Endodermal cell (in vitro differentiated cells): ENCODE measurements at regions not wholly inside any gene's neighbourhood (a gene's known extent, or its start where the extent isn't known, plus 50 kb on each side); places are given as distances from the start of the nearest gene placed in this dataset.
"Not testable (repeated sequence)": the region's sequence is repeated elsewhere in the genome, so short reads cannot be mapped to it uniquely, and the experiment has no call there.

ENCODE experiments used
- DNase-seq: peaks from one replicate; pipeline ENCODE4 v3.0.0-alpha.2; 2017
- H3K27ac ChIP-seq: 2 replicates; pipeline ENCODE4 v1.5.1; 2013; ENCODE audit warnings: mild to moderate bottlenecking, low read depth, low read length, moderate library complexity
- H3K27me3 ChIP-seq: 2 replicates; pipeline ENCODE4 v1.6.1; 2013; ENCODE audit warnings: mild to moderate bottlenecking, low read length, moderate library complexity; ENCODE audit not compliant: insufficient read depth, control insufficient read depth, poor library complexity, severe bottlenecking
- H3K36me3 ChIP-seq: 2 replicates; pipeline ENCODE4 v1.7.0; 2013; ENCODE audit warnings: mild to moderate bottlenecking, low read length, moderate library complexity; ENCODE audit not compliant: control insufficient read depth, insufficient read depth
- H3K4me1 ChIP-seq: one replicate; pipeline ENCODE4 v1.7.0; 2013; ENCODE audit warnings: low read length; ENCODE audit not compliant: control insufficient read depth, insufficient read depth
- H3K4me3 ChIP-seq: 2 replicates; pipeline ENCODE4 v1.5.1; 2013; ENCODE audit warnings: mild to moderate bottlenecking, low read length, moderate library complexity
- H3K9ac ChIP-seq: 2 replicates; pipeline ENCODE4 v1.6.1; 2013; ENCODE audit warnings: mild to moderate bottlenecking, low read length, moderate library complexity; ENCODE audit not compliant: poor library complexity, severe bottlenecking; ENCODE audit errors: extremely low read depth
- H3K9me3 ChIP-seq: 2 replicates; pipeline ENCODE4 v1.6.1; 2013; ENCODE audit warnings: mild to moderate bottlenecking, low read length, moderate library complexity; ENCODE audit not compliant: control insufficient read depth
- H3K27ac Mint-ChIP-seq: 2 replicates; pipeline ENCODE4 v1.8.0; 2020; ENCODE audit warnings: mixed read lengths
- H3K27me3 Mint-ChIP-seq: 2 replicates; pipeline ENCODE4 v1.8.0; 2021; ENCODE audit warnings: mild to moderate bottlenecking, mixed read lengths; ENCODE audit not compliant: insufficient read depth
- H3K36me3 Mint-ChIP-seq: 2 replicates; pipeline ENCODE4 v1.8.0; 2020; ENCODE audit warnings: low read depth, mixed read lengths
- H3K4me1 Mint-ChIP-seq: 2 replicates; pipeline ENCODE4 v1.8.0; 2020; ENCODE audit warnings: mixed read lengths
- H3K4me3 Mint-ChIP-seq: 2 replicates; pipeline ENCODE4 v1.8.0; 2020; ENCODE audit warnings: mild to moderate bottlenecking, moderate library complexity, mixed read lengths
- H3K9me3 Mint-ChIP-seq: 2 replicates; pipeline ENCODE4 v1.8.0; 2020; ENCODE audit warnings: mild to moderate bottlenecking, mixed read lengths
- WGBS, 2 experiments: methylation state at CpG; one replicate each; pipeline versions ENCODE4 v1.1.5 to v1.1.7; 2013; ENCODE audit warnings: missing lambda C conversion rate in 2 of 2, mixed read lengths in 1 of 2; ENCODE audit not compliant: insufficient coverage in 1 of 2, insufficient read length in 1 of 2; 5-methylcytosine and 5-hydroxymethylcytosine counted together
- TF ChIP-seq, protein P1 (sequence below): fragments of 200-600 bp; sonication (generic); conservative IDR thresholded peaks from 2 replicates; pipeline ENCODE4 v1.5.0; 2021; ENCODE audit warnings: antibody characterized with exemption, mild to moderate bottlenecking

DNA sequence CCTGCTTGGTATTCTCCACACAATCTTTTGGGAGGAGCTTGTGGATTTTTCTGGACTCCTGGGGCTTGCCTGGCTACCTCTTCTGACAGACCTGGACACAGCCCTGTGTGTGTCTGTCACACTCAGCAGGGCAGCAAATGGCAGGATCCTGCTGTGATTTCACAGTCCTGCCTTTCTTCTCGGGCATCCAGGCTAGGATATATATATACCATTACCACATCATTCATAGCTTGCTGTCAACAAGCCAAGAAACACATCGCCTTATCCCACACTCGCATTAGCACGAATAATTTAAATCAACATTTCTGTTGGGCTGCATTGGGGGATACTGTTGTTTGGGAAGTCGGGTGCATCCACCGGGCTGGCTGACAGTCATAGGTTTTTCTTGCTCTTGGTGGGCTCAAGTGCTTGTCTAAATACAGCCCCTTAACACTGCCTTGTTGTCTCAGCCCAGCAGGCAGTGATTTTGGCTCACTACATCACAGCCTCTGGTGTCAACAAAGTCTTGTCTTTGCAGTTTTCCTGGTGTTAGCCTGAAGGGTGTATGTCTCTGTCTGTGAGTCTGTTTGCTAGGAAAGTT, 154.9 kb upstream of the FERMT1 start:
- Histone ChIP-seq H3K27ac (no peak overlapping the region), H3K4me3 (no peak overlapping the region), H3K9me3 (peaks cover 23% of the 10 kb centered on the region), H3K36me3 (no peaks in the 10 kb centered on the region), H3K27me3 (no peaks in the 10 kb centered on the region), H3K9ac (no peak overlapping the region), H3K4me1 (no peaks in the 10 kb centered on the region)
- H3K4me1 Mint-ChIP-seq, result peaks cover 22% of the 10 kb centered on the region
- no peaks in the 10 kb centered on the region for H3K27me3 Mint-ChIP-seq
- peak; percentile 76 for DNase-seq
- peak overlapping the region; percentile 34 for H3K4me3 Mint-ChIP-seq
- H3K36me3 Mint-ChIP-seq, result peaks cover 2% of the 10 kb centered on the region
- TF ChIP-seq, protein P1, sequence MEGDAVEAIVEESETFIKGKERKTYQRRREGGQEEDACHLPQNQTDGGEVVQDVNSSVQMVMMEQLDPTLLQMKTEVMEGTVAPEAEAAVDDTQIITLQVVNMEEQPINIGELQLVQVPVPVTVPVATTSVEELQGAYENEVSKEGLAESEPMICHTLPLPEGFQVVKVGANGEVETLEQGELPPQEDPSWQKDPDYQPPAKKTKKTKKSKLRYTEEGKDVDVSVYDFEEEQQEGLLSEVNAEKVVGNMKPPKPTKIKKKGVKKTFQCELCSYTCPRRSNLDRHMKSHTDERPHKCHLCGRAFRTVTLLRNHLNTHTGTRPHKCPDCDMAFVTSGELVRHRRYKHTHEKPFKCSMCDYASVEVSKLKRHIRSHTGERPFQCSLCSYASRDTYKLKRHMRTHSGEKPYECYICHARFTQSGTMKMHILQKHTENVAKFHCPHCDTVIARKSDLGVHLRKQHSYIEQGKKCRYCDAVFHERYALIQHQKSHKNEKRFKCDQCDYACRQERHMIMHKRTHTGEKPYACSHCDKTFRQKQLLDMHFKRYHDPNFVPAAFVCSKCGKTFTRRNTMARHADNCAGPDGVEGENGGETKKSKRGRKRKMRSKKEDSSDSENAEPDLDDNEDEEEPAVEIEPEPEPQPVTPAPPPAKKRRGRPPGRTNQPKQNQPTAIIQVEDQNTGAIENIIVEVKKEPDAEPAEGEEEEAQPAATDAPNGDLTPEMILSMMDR, result no peak
- peak overlapping the region; percentile 53 for H3K27ac Mint-ChIP-seq
- 54% methylated on average over 6 of the region's 6 CpGs; no CpG with 5 or more reads in 1 of the 2 experiments for WGBS, 2 experiments
- H3K9me3 Mint-ChIP-seq, result peaks cover 31% of the 10 kb centered on the region

DNA sequence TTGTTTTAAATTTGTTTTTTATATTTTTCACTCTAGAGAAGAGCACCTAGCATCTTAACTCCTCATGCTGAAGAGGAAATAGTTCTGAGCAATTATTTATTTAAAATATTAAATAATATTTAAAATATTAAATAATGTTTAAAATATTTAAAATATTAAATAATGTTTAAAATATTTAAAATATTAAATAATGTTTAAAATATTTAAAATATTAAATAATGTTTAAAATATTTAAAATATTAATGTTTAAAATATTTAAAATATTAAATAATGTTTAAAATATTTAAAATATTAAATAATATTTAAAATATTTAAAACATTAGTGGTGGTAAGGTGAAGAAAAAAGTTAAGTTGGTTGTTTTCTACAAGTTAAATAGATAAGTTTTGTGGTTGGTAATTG, 147.6 kb upstream of the FERMT1 start:
- H3K9ac ChIP-seq, H3K4me1 ChIP-seq, H3K9me3 Mint-ChIP-seq, H3K36me3 Mint-ChIP-seq, DNase-seq, H3K4me3 ChIP-seq, H3K36me3 ChIP-seq, H3K27ac ChIP-seq, H3K27me3 Mint-ChIP-seq, H3K4me3 Mint-ChIP-seq, H3K27me3 ChIP-seq, H3K9me3 ChIP-seq, H3K27ac Mint-ChIP-seq: not testable (repeated sequence)
- peaks cover 16% of the 10 kb centered on the region for H3K4me1 Mint-ChIP-seq

DNA sequence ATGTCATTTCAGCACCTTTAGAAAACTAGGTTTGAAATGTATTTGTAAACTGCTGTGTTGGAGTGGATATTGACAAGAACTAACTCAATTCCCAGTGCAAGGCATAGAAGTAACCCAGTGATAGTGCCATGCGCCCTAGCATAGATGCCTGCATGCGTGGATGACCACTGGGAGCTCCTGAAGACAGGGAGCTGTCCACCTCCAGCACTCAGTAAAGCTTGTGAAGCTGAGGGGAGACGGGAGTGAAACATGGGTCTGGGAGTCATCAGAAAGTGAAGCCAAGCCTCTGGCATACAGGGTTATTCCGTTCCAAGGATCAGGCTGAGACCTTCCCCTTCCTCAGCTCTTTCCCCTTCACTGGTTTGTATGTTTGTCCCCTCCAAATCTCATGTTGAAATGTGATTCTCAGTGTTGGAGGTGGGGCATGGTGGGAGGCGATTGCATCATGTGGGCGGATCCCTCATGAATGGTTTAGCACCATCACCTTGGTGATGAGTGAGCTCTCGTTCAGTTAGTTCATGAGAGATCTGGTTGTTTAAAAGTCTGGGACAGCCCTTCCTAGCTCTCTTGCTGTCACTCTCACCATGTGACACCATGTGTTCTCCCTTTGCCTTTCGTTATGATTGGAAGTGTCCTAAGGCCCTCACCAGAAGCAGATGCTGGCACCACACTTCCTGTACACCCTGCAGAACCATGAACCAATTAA, 146.5 kb upstream of the FERMT1 start:
- H3K9me3 ChIP-seq, result no peaks in the 10 kb centered on the region
- H3K9me3 Mint-ChIP-seq, result no peaks in the 10 kb centered on the region
- H3K27ac Mint-ChIP-seq, result peak overlapping the region; percentile 65
- H3K9ac ChIP-seq, result no peak overlapping the region
- H3K27me3 Mint-ChIP-seq, result no peaks in the 10 kb centered on the region
- peaks cover 19% of the 10 kb centered on the region for H3K4me1 Mint-ChIP-seq
- H3K4me3 ChIP-seq, result no peak overlapping the region
- H3K27me3 ChIP-seq, result no peaks in the 10 kb centered on the region
- H3K36me3 Mint-ChIP-seq, result no peaks in the 10 kb centered on the region
- TF ChIP-seq, protein P1, result no peak
- H3K36me3 ChIP-seq, result no peaks in the 10 kb centered on the region
- DNase-seq, result peak; percentile 63
- WGBS, 2 experiments, result 78 to 88% methylated on average over 4 to 8 of the region's 8 CpGs
- no peaks in the 10 kb centered on the region for H3K4me1 ChIP-seq
- H3K27ac ChIP-seq, result no peak overlapping the region
- H3K4me3 Mint-ChIP-seq, result no peak overlapping the region
